SK-N-MC (cell line): ENCODE measurements at regions not wholly inside any gene's neighbourhood (a gene's known extent, or its start where the extent isn't known, plus 50 kb on each side); places are given as distances from the start of the nearest gene placed in this dataset.

Experiments used
- EZH2 ChIP-seq: fragments of 200-600 bp; sonication (generic); IDR thresholded peaks from one replicate; pipeline ENCODE4 v1.6.1; 2017; ENCODE audit warnings: antibody characterized with exemption
- POLR2AphosphoS5 ChIP-seq: IDR thresholded peaks from 2 replicates; pipeline ENCODE4 v1.6.1; 2012; ENCODE audit warnings: mild to moderate bottlenecking, low read depth, low read length, borderline replicate concordance

DNA sequence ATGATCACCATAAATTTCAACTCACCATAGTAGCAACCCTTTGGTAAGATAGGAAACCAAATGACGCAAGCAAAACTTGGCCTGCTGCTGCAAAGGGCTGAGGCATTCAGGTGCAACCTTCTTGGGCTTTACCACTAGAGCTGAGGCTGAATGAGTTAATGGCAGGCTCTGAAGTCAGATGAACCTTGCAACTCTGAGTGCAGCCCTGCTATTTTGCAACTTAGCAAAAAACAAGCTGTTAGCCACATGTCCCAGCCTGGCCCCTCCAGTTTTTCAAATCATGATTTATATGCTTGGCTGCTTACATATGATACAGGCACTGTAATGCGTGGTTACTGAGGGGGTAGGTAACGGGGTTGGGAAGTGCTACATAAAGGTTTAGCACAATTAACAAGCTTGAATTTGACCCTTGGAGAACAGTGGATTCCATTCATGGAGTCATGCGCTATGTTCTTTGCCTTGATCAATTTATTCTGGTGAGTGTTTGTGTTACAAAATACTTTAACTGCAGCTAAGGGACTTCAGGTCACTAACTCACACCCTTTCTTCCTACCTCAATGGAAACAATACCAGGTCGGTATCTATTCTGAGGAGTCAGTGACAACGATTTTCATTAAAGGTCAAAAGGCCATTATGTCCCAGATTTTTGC is 80.5 kb upstream of the PPARGC1A start:
- TF ChIP-seq POLR2AphosphoS5 (no peak), EZH2 (no peak)
